HCT116 (cell line): ENCODE measurements at regions not wholly inside any gene's neighbourhood (a gene's known extent, or its start where the extent isn't known, plus 50 kb on each side); places are given as distances from the start of the nearest gene placed in this dataset.

Source experiments
- ATAC-seq: fragments of 200-7000 bp; cut with Tn5 transposase; 2 replicates; pipeline ENCODE4 v1.9.1; 2020; ENCODE audit warnings: mild to moderate bottlenecking, moderate library complexity
- BruUV-seq: library from RNA; stranded (reverse); fragments of 400-500 nt; replicated peaks from 2 replicates; lab custom pipeline; 2021; lab: Mats Ljungman, UMichigan
- CTCF ChIA-PET: fragments of 300-600 bp; sonication (Branson Sonifier 250); formaldehyde crosslinking; loops from one replicate; lab custom pipeline; 2021; ENCODE audit warnings: antibody characterized with exemption; lab: Charles Lee
- POLR2A ChIA-PET: fragments of 300-600, 350-600 bp; sonication (Branson Sonifier 250); formaldehyde crosslinking; loops from one replicate; lab custom pipeline; 2021; ENCODE audit warnings: antibody characterized with exemption; lab: Charles Lee
- RAD21 ChIA-PET, 2 experiments: fragments of 300-600 bp; sonication (Branson Sonifier 250); formaldehyde crosslinking; loops; one replicate each; lab custom pipeline; 2023; ENCODE audit warnings: low total read pairs in 2 of 2; ENCODE audit not compliant: uncharacterized antibody in 2 of 2, unreplicated experiment in 2 of 2, low non-redundant PET in 1 of 2; lab: Charles Lee
- DNase-seq: peaks from one replicate; pipeline ENCODE4 v3.0.0-alpha.2; 2010; ENCODE audit warnings: low read depth, low spot score
- H2AFZ ChIP-seq: fragments of 200-600 bp; shearing (Covaris generic), sonication (generic); 2 replicates; pipeline ENCODE4 v1.6.1; 2017; ENCODE audit warnings: low read depth, mixed run types, mixed read lengths, antibody characterized with exemption, low read length; ENCODE audit not compliant: poor library complexity, severe bottlenecking
- H3K27ac ChIP-seq: 2 replicates; pipeline ENCODE4 v1.5.1; 2012; ENCODE audit warnings: low read depth, low read length
- H3K27me3 ChIP-seq: fragments of 200-600 bp; sonication (generic); 2 replicates; pipeline ENCODE4 v1.6.1; 2016; ENCODE audit warnings: mixed run types, low read length, mixed read lengths; ENCODE audit not compliant: insufficient read depth
- H3K36me3 ChIP-seq, 2 experiments: fragments of 200-500 bp in 1 of 2; fragments of 200-600 bp in 1 of 2; sonication (Bioruptor generic) in 1 of 2; sonication (generic) in 1 of 2; 2 replicates each; pipeline versions ENCODE4 v1.5.1 to v1.6.1; 2014 to 2016; ENCODE audit warnings: low read length in 2 of 2, inconsistent platforms in 1 of 2, mixed read lengths in 1 of 2, mixed run types in 1 of 2; ENCODE audit not compliant: insufficient read depth in 2 of 2, control insufficient read depth in 1 of 2
- H3K4me1 ChIP-seq, 2 experiments: fragments of 200-600 bp in 1 of 2; sonication (generic) in 1 of 2; 2 replicates each; pipeline versions ENCODE4 v1.5.1 to v1.6.1; 2012 to 2017; ENCODE audit warnings: low read length in 2 of 2, inconsistent platforms in 1 of 2, mild to moderate bottlenecking in 1 of 2, mixed read lengths in 1 of 2, mixed run types in 1 of 2, moderate library complexity in 1 of 2; ENCODE audit not compliant: insufficient read depth in 2 of 2, control insufficient read depth in 1 of 2
- H3K4me2 ChIP-seq: fragments of 200-600 bp; sonication (generic); 2 replicates; pipeline ENCODE4 v1.6.1; 2017; ENCODE audit warnings: mixed run types, low read length, mixed read lengths
- H3K4me3 ChIP-seq, 2 experiments: fragments of 200-600 bp in 1 of 2; sonication (generic) in 1 of 2; replicated peaks in 1 of 2; 2 replicates each; pipeline ENCODE4 v1.5.1; 2011 to 2016; ENCODE audit warnings: low read length in 2 of 2, control low read depth in 1 of 2, low read depth in 1 of 2, mild to moderate bottlenecking in 1 of 2, mixed read lengths in 1 of 2, mixed run types in 1 of 2
- H3K79me2 ChIP-seq: fragments of 200-600 bp; sonication (generic); 2 replicates; pipeline ENCODE4 v1.6.1; 2017; ENCODE audit warnings: mild to moderate bottlenecking, mixed run types, low read length, moderate library complexity, mixed read lengths; ENCODE audit not compliant: insufficient read depth
- H3K9ac ChIP-seq: fragments of 200-600 bp; sonication (generic); 2 replicates; pipeline ENCODE4 v1.6.1; 2016; ENCODE audit warnings: low read length, mixed read lengths
- H3K9me2 ChIP-seq: fragments of 200-600 bp; sonication (generic), shearing (Covaris generic); 2 replicates; pipeline ENCODE4 v1.6.1; 2017; ENCODE audit warnings: mixed run types, mild to moderate bottlenecking, moderate library complexity; ENCODE audit not compliant: insufficient read depth
- H3K9me3 ChIP-seq, 2 experiments: fragments of 200-500 bp in 1 of 2; fragments of 200-600 bp in 1 of 2; sonication (Bioruptor generic) in 1 of 2; sonication (generic) in 1 of 2; 2 replicates each; pipeline ENCODE4 v1.6.1; 2014 to 2017; ENCODE audit warnings: low read length in 2 of 2, mixed read lengths in 2 of 2, inconsistent platforms in 1 of 2, low read depth in 1 of 2, mild to moderate bottlenecking in 1 of 2, mixed run types in 1 of 2, moderate library complexity in 1 of 2; ENCODE audit not compliant: control insufficient read depth in 1 of 2, insufficient read depth in 1 of 2
- H4K20me1 ChIP-seq: fragments of 200-600 bp; sonication (generic), shearing (Covaris generic); 2 replicates; pipeline ENCODE4 v1.6.1; 2017; ENCODE audit warnings: mixed run types, mild to moderate bottlenecking, moderate library complexity; ENCODE audit not compliant: insufficient read depth
- CTCF ChIP-seq, 3 experiments: fragments of 200-600 bp in 1 of 3; sonication (generic) in 1 of 3; IDR thresholded peaks in 2 of 3; conservative IDR thresholded peaks in 1 of 3; 2 replicates each; pipeline ENCODE4 v1.5.1; 2012 to 2017; ENCODE audit warnings: low read depth in 2 of 3, low read length in 2 of 3, antibody characterized with exemption in 1 of 3, borderline replicate concordance in 1 of 3, control low read depth in 1 of 3, mild to moderate bottlenecking in 1 of 3, mixed read lengths in 1 of 3, mixed run types in 1 of 3, moderate library complexity in 1 of 3; ENCODE audit not compliant: insufficient read depth in 1 of 3
- EGR1 ChIP-seq: IDR thresholded peaks from 2 replicates; pipeline ENCODE4 v1.6.1; 2012; ENCODE audit warnings: low read depth
- ELF1 ChIP-seq: IDR thresholded peaks from 2 replicates; pipeline ENCODE4 v1.6.1; 2012; ENCODE audit warnings: low read depth, borderline replicate concordance
- EZH2phosphoT487 ChIP-seq: fragments of 200-600 bp; IDR thresholded peaks from 2 replicates; pipeline ENCODE4 v1.6.1; 2018; ENCODE audit warnings: antibody characterized with exemption, borderline replicate concordance
- POLR2A ChIP-seq: IDR thresholded peaks from 2 replicates; pipeline ENCODE4 v1.7.0; 2011; ENCODE audit warnings: borderline replicate concordance; ENCODE audit not compliant: insufficient read depth, insufficient read length; ENCODE audit errors: extremely low read depth
- SP1 ChIP-seq: IDR thresholded peaks from 2 replicates; pipeline ENCODE4 v1.6.1; 2012; ENCODE audit warnings: low read depth
- YY1 ChIP-seq: IDR thresholded peaks from 2 replicates; pipeline ENCODE4 v1.6.1; 2011; ENCODE audit warnings: low read length, low read depth, moderate library complexity, mild to moderate bottlenecking; ENCODE audit not compliant: insufficient replicate concordance; ENCODE audit errors: extremely low read depth
- ZBTB33 ChIP-seq: IDR thresholded peaks from 2 replicates; pipeline ENCODE4 v1.6.1; 2011; ENCODE audit warnings: mild to moderate bottlenecking, low read length, moderate library complexity; ENCODE audit not compliant: insufficient replicate concordance; ENCODE audit errors: extremely low read depth
- ZFX ChIP-seq: fragments of 450-650 bp; IDR thresholded peaks from 2 replicates; pipeline ENCODE4 v1.6.1; 2017
- ZNF274 ChIP-seq: fragments of 200-500 bp; sonication (Bioruptor generic); IDR thresholded peaks from 2 replicates; pipeline ENCODE4 v1.6.1; 2014; ENCODE audit warnings: mild to moderate bottlenecking, low read depth, low read length, inconsistent platforms
- intact Hi-C: fragments of 100-400 bp; cut with micrococcal nuclease; formaldehyde crosslinking; loops from 2 replicates; pipeline ENCODE4 v1.10.0; 2022

- H2AFZ ChIP-seq = no peak overlapping the region
- H3K4me3 ChIP-seq = no peak overlapping the region
- ChIA-PET POLR2A (no interaction called here), RAD21 (no interaction called here), CTCF (no interaction called here)
- peaks cover 2 to 7% of the 10 kb centered on the region in 2 experiments; a peak in 2 of 4 replicates for H3K9me3 ChIP-seq
- H3K36me3 ChIP-seq = no peaks in the 10 kb centered on the region
- H3K9ac ChIP-seq = no peak overlapping the region
- TF ChIP-seq EZH2phosphoT487 (no peak), EGR1 (no peak), ZNF274 (no peak), ZFX (no peak), CTCF (IDR thresholded peaks at IDR 0.05 in 2 of 3, conservative IDR thresholded peaks at IDR 0.05 in 1 of 3; ENCODE audit: borderline replicate concordance in 1 of 3, insufficient read depth in 1 of 3, low read depth in 2 of 3, low read length in 2 of 3) (no peak), ELF1 (no peak), SP1 (no peak), YY1 (no peak), ZBTB33 (no peak), POLR2A (no peak)
- H3K79me2 ChIP-seq = no peaks in the 10 kb centered on the region
- no peaks in the 10 kb centered on the region for H3K4me1 ChIP-seq
- H3K27me3 ChIP-seq = no peaks in the 10 kb centered on the region
- no peak overlapping the region for H3K27ac ChIP-seq
- no peak overlapping the region for H3K4me2 ChIP-seq
- ATAC-seq = no peak
- no peaks in the 10 kb centered on the region for H4K20me1 ChIP-seq
- no TSS peak for BruUV-seq
- no peak for DNase-seq
- intact Hi-C loops = no loop called here
- no peaks in the 10 kb centered on the region for H3K9me2 ChIP-seq
These were observed 1756.2 kb upstream of the SEL1L start for GRCh38 chr14:83289896-83290295.
